Thoracic aorta (tissue), 2 donors: ENCODE measurements at regions not wholly inside any gene's neighbourhood (a gene's known extent, or its start where the extent isn't known, plus 50 kb on each side); places are given as distances from the start of the nearest gene placed in this dataset.

Source experiments
- ATAC-seq: fragments of 150-250 bp; one replicate; pipeline ENCODE4 v1.8.0; 2017; ENCODE audit warnings: low read depth; ENCODE audit not compliant: insufficient number of reproducible peaks, low FRiP score
- DNase-seq: peaks from one replicate; pipeline ENCODE4 v3.0.0-alpha.2; 2020; ENCODE audit warnings: low spot score
- H3K27ac ChIP-seq, 2 donors: fragments of 200-600 bp; sonication (generic); 1 replicate in 1 of 2; 2 replicates in 1 of 2; pipeline ENCODE4 v1.5.1; 2016; ENCODE audit warnings: mild to moderate bottlenecking in 2 of 2, moderate library complexity in 2 of 2
- H3K27me3 ChIP-seq: fragments of 200-600 bp; sonication (generic); replicated peaks from 2 replicates; pipeline ENCODE4 v1.6.0; 2016; ENCODE audit warnings: mild to moderate bottlenecking; ENCODE audit not compliant: insufficient read depth
- H3K36me3 ChIP-seq: fragments of 200-600 bp; sonication (generic); one replicate; pipeline ENCODE4 v1.5.1; 2016
- H3K4me1 ChIP-seq, 2 donors: fragments of 200-600 bp; sonication (generic); 1 replicate in 1 of 2; 2 replicates in 1 of 2; pipeline versions ENCODE4 v1.5.1 to v1.6.0; 2016; ENCODE audit warnings: low read depth in 2 of 2, mild to moderate bottlenecking in 1 of 2; ENCODE audit not compliant: control insufficient read depth in 1 of 2
- H3K4me3 ChIP-seq: fragments of 200-600 bp; sonication (generic); 2 replicates; pipeline ENCODE4 v1.5.1; 2016; ENCODE audit warnings: mild to moderate bottlenecking
- H3K9me3 ChIP-seq: fragments of 200-600 bp; sonication (generic); 2 replicates; pipeline ENCODE4 v1.5.1; 2016
- TF ChIP-seq, protein P1 (sequence below): fragments of 200-600 bp; sonication (generic); IDR thresholded peaks from one replicate; pipeline ENCODE4 v1.5.1; 2019; ENCODE audit warnings: antibody characterized with exemption

GRCh38 chr20:39538317-39538716 is 576.2 kb downstream of the DHX35 start:
- ATAC-seq (no peak), DNase-seq (no peak)

DNA sequence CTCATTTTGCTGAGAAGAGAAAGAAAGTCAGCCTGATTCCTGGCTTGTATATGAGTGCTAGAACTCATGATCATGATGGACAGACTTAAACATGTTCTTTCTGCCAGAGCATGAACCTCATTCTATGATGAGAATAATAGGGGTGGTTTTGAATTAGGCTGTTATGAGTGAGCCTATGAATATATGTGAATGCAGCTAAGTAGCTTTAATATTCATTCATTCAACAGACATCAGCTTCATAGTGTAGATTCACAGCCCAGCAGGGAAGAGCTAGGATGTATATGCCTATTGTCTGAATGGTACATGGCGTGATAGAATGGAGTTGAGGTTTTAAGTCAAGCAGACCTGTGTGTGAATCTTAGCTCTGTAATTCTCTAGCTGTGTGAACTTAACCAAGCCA is 573.2 kb downstream of the DHX35 start:
- TF ChIP-seq, protein P1, sequence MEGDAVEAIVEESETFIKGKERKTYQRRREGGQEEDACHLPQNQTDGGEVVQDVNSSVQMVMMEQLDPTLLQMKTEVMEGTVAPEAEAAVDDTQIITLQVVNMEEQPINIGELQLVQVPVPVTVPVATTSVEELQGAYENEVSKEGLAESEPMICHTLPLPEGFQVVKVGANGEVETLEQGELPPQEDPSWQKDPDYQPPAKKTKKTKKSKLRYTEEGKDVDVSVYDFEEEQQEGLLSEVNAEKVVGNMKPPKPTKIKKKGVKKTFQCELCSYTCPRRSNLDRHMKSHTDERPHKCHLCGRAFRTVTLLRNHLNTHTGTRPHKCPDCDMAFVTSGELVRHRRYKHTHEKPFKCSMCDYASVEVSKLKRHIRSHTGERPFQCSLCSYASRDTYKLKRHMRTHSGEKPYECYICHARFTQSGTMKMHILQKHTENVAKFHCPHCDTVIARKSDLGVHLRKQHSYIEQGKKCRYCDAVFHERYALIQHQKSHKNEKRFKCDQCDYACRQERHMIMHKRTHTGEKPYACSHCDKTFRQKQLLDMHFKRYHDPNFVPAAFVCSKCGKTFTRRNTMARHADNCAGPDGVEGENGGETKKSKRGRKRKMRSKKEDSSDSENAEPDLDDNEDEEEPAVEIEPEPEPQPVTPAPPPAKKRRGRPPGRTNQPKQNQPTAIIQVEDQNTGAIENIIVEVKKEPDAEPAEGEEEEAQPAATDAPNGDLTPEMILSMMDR = no peak
- Histone ChIP-seq H3K27ac (no peak overlapping the region), H3K27me3 (no peaks in the 10 kb centered on the region), H3K4me3 (no peak overlapping the region), H3K9me3 (no peaks in the 10 kb centered on the region), H3K4me1 (no peaks in the 10 kb centered on the region), H3K36me3 (no peaks in the 10 kb centered on the region)
- DNase-seq (no peak), ATAC-seq (no peak)

More at GRCh38 chr20:39538317-39538716, 576.2 kb downstream of the DHX35 start:
- TF ChIP-seq, protein P1 = no peak
- no peak overlapping the region for H3K4me3 ChIP-seq
- no peak overlapping the region for H3K27ac ChIP-seq
- no peaks in the 10 kb centered on the region for H3K4me1 ChIP-seq
- no peaks in the 10 kb centered on the region for H3K27me3 ChIP-seq
- H3K36me3 ChIP-seq = no peaks in the 10 kb centered on the region
- no peaks in the 10 kb centered on the region for H3K9me3 ChIP-seq

DNA sequence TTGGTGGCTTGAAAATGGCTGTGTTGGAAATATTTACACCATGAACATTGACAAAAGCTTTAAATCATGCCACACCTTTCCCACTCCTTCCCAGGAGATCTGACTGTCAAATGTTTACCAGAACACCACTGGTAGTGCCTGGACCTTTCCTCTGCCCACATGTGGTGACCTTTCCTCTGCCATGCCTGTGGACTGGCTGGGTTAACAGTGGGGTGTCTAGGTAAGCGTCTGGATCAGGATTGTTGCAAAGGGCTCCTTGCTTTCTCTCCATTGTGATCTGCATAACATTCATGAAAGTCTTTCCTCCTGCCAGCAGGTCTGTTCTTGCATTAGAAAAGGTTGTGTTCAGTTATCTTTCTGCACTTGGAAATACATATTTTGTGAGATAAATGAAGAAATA is 572.7 kb downstream of the DHX35 start:
- no peaks in the 10 kb centered on the region for H3K4me1 ChIP-seq
- H3K36me3 ChIP-seq = no peaks in the 10 kb centered on the region
- no peak overlapping the region for H3K4me3 ChIP-seq
- DNase-seq (no peak), ATAC-seq (no peak)
- TF ChIP-seq, protein P1 = no peak
- no peaks in the 10 kb centered on the region for H3K27me3 ChIP-seq
- H3K9me3 ChIP-seq = no peaks in the 10 kb centered on the region
- no peak overlapping the region for H3K27ac ChIP-seq

DNA sequence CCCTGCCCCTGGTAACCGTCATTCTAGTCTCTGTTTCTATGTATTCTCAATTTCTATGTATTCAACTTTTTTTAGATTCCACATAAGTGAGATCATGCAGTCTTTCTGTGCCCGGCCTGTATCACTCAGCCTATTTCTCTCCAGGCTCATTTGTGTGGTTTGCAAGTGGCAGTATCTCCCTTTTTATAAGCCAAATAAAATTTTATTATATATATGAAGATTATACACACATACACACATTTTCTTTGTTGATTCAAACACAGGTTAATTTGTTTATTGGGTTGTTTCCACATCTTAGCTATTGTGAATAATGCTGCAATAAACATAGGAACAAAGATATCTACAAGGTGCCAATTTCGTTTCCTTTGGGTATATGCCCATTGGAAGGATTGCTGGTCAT is 571.7 kb downstream of the DHX35 start:
- Histone ChIP-seq H3K4me3 (no peak overlapping the region), H3K9me3 (no peaks in the 10 kb centered on the region), H3K27ac (no peak overlapping the region), H3K36me3 (no peaks in the 10 kb centered on the region), H3K4me1 (no peaks in the 10 kb centered on the region), H3K27me3 (no peaks in the 10 kb centered on the region)
- TF ChIP-seq, protein P1 = no peak
- ATAC-seq (no peak), DNase-seq (no peak)

GRCh38 chr20:39532205-39532604 is 570.1 kb downstream of the DHX35 start:
- DNase-seq (no peak), ATAC-seq (no peak)
- H3K27ac ChIP-seq = no peak overlapping the region
- H3K36me3 ChIP-seq = no peaks in the 10 kb centered on the region
- TF ChIP-seq, protein P1 = no peak
- H3K27me3 ChIP-seq = no peaks in the 10 kb centered on the region
- H3K9me3 ChIP-seq = no peaks in the 10 kb centered on the region
- no peaks in the 10 kb centered on the region for H3K4me1 ChIP-seq
- no peak overlapping the region for H3K4me3 ChIP-seq
